DMS114 treated with DMSO at 0.1 percent for 48 hours (cell line): ENCODE measurements at regions not wholly inside any gene's neighbourhood (a gene's known extent, or its start where the extent isn't known, plus 50 kb on each side); places are given as distances from the start of the nearest gene placed in this dataset.
"Not testable (repeated sequence)": the region's sequence is repeated elsewhere in the genome, so short reads cannot be mapped to it uniquely, and the experiment has no call there.

Experiments used
- DNase-seq: peaks from one replicate; lab custom pipeline; 2025; ENCODE audit not compliant: unreplicated experiment; lab: John Stamatoyannopoulos, UW

DNA sequence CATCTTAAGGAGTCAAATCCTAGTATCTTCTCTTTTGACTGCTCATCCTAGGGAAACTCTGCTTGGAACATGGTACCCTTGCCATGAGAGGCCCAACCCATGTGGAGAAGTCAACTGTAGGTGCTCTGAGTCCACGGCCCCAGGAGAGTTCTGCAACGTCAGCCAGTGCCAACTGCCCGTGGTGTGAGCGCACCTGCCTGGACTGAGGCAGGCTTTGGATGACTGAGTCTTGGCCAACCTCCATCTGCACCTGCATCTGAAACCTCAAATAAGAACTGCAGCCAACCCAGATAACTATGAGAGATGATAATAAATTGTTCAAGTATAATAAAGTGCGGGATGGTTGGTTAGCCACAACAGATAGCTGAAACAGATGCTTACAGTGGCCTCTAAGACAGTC lies 772.0 kb downstream of the TRIML1 start:
- DNase-seq = no peak

DNA sequence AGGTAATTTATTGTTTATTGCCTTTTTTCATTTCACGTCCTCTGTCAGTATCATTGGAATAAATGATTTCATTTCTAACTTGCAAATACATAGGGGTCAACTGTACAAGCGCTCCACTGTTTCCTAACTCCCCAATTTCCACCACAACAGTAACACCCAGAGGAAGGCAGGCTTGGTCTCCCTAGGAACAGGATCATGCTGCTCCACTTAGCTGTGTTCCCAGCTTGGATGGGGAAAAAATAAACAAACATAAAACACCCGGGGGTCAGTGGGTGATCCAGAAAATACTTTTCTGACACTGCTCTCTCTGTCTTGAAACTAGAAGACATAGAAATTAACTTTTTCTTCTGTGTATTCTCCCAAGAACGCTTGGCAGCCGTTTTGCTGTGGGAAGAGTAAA lies 772.5 kb downstream of the TRIML1 start:
- no peak for DNase-seq

GRCh38 chr4:188915175-188915574 lies 775.9 kb downstream of the TRIML1 start:
- DNase-seq = no peak

DNA sequence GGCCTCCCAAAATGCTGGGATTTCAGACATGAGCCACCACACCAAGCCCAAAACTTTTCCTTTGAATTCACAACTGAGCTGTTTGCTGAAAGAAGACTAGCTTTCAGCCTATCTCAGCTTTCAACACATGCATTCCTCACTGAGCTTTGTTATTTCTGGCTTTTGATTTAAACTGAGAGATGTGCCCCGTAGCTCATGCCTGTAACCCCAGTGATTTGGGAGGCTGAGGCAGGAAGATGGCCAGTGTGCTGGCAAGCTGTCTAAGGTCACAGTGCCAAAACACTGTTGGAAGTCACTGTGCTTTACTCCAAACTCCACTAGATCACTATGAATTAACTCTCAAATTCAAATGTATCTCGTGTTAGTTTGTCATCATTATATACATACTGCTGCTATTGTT lies 779.5 kb downstream of the TRIML1 start:
- DNase-seq = no peak

DNA sequence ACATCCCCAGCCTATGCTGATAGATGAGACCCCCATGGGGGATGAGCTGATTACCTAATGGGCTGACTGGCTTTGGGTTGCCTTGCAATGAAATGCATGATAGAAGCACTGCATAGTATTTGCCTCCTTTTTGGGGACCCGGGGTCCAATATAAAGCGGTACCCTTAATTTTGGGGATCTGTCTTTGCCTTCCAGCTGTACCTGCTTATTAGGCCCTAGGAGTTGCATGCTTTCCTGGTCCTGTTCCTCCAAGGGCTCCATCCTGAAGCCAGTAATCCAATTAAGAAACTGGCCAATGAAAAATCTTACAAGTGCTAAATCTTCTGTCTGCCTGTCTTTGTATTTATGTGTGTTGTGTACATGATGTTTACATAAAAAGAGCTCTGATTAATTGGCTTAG lies 791.6 kb downstream of the TRIML1 start:
- no peak for DNase-seq

DNA sequence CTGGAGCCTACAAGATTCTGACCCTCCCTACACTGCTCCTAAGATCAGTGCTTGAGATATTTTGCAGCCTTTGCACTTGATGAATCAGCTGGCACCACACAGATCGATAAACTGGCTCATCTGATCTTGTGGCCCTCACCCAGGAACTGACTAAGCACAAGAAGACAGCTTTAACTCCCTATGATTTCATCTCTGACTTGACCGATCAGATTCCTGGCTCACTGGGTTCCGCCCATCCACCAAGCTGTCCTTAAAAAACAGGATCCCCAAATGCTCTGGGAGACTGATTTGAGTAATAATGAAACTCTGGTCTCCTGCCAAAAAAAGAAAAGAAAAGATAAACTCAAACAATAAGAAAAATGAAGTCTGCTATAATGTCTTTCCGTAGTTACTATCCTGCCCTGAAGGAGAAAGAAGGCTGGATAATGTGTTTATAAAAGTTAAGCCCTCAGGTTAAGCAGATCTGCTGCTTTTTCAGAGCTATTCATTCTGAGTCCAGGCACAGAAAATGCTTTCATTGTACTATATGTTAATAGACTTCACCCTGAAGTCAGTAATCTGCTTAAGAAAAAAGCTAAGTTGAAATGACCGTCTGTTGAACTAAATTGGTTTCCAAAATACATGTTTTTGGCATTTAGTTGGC lies 795.2 kb downstream of the TRIML1 start:
- DNase-seq = no peak

- no peak for DNase-seq
Observed at GRCh38 chr4:188941524-188942119, 802.4 kb downstream of the TRIML1 start.

DNA sequence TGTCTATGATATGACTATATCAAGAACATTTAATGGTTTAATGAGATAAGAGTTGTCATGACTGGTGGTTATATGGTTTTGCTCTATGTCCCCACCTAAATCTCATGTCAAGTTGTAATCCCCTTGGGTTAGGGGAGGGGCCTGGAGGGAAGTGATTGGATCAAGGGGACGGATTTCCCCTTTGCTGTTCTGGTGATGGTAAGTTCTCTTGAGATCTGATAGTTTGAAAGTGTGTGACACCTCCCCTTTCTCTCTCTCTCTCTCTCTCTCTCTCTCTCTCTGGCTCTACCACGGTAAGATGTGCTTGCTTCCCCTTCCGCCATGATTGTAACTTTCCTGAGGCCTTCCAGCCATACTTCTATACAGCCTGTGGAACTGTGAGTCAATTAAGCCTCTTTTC lies 803.4 kb downstream of the TRIML1 start:
- DNase-seq = no peak

DNA sequence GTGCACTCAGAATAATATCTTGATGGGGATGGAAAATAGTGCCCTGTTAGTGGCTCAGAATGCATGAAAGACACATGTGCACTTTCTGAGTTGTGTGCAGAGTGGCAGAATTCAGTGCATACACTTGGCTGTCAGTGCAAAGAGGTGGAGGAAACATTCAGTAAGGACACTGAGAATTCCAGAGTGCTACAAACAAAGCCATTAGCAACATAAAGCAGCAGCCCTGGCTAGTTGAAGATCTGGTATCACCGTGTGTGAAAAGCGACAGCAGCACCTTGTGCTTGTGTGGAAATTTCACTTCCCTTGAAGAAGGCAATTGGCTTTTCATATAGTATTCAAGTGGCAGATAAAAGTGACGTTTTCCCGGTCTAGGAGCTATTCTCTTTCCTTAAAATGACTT lies 810.4 kb downstream of the TRIML1 start:
- no peak for DNase-seq

- no peak for DNase-seq
Observed at GRCh38 chr4:188955066-188955465, 815.8 kb downstream of the TRIML1 start.

DNA sequence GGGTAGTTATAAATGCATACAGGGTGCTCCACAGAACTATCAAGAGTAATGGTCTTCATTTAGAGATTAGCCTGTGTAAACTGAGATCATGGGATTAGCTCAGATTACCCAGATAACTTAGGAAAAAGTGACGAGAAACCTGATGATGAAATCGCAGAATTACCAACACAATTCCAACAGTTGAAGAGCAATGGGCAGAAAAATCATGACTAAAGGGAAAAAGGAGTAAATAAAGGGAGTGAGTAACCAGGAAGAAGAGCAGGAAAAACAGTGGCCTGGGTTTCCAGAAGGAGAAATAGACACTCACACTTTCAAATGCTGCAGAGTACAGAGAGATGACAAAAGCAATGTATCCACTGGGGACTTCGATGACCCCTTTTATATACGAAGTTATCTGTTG lies 817.3 kb downstream of the TRIML1 start:
- no peak for DNase-seq

DNA sequence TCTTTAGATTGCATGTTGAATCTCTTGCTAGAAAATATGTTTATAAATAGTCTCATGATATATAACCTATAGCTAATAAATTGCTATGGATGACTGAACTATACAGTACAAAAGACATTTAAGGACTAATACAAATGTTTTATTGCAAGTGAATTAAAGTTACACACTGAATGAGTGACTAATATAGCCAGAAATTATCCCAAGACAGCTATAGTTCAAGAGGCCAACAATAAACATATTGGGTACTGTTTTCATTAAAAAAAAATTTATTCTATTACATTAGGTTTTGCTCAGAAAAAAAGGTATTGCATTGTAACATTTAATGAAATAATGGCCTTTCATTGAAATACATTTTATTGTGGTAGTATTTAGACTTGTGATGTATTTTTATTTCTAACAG lies 819.1 kb downstream of the TRIML1 start:
- DNase-seq = no peak

DNA sequence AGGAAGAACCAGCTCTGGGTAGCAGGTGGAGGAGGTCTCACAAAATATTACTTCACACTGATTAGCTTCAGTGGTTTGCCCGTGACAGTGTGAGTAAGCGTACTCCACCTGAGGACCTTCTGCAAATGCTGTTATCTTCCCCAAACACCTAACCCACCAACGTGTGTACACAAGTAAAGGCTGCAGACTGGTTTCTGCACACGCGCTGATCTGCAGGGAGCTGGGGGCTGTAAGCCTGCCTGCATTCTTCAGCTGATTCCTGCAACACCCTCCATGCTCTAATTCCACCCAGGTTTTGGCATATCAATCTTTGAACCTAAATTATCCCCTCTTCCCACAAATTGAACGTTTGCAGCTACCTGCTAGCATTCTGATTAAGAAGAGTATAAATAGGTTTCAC lies 820.2 kb downstream of the TRIML1 start:
- no peak for DNase-seq

- no peak for DNase-seq
Observed at GRCh38 chr4:188960411-188961093, 821.3 kb downstream of the TRIML1 start.

GRCh38 chr4:188971125-188971524 lies 831.9 kb downstream of the TRIML1 start:
- no peak for DNase-seq

- DNase-seq = no peak
Observed at GRCh38 chr4:188975271-188975670, 836.0 kb downstream of the TRIML1 start.

- no peak for DNase-seq
Observed at GRCh38 chr4:188976644-188977115, 837.4 kb downstream of the TRIML1 start.

DNA sequence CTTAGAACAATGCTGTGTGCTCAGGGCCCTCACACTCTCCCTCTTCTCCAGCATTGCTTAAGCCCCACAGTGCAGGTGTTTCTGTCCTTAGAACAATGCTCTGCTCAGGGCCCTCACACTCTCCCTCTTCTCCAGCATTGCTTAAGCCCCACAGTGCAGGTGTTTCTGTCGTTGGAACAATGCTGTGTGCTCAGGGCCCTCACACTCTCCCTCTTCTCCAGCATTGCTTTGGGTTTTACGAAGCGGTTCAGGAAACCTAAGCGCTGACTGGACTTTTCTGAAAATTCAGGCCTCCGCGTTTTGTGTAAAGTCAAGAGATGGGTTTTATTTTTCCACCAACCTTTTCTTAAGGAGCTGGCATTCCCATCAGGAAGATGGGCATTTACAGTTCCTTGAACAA lies 838.0 kb downstream of the TRIML1 start:
- not testable (repeated sequence) for DNase-seq

GRCh38 chr4:188984518-188984917 lies 845.3 kb downstream of the TRIML1 start:
- no peak for DNase-seq

DNA sequence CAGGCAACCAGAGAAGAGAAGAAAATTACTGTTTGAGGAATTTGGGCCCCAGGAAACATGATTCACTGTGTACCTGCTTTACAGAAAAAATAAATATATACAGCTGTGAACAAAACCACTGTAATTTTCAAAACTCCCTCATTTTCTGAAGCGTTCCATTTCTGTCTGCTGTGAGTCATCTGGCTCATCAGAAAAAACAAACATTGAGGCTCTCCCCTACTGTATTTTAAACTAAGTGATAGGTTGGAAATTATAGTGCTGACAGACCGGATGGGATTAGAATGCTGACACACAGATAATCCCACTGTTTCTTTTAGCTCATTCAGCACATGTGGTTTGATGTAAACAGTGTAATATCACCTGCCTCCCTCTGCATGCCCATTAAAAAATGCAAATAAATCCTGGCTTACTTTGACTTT lies 847.0 kb downstream of the TRIML1 start:
- DNase-seq = no peak

GRCh38 chr4:188987011-188987410 lies 847.8 kb downstream of the TRIML1 start:
- no peak for DNase-seq

DNA sequence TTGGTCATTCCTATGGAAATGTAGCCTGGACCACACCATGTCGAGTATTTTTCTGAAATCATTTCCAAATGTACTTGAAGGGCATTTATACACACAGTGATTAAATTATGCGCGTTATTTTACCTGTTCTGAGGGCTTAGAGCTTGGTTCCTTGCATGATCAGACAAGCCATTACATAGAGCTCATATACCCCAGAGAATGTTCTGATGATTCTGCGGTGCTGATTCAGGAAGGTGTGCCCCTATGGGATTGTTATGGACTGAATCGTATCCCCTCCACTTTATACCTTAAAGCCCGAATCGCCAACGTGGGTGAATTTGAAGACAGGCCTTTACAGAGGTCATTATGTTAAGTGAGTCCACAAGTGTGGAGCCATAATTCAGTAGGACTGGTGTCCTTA lies 848.9 kb downstream of the TRIML1 start:
- no peak for DNase-seq
